Skeletal muscle satellite cell (primary cell): ENCODE measurements at regions not wholly inside any gene's neighbourhood (a gene's known extent, or its start where the extent isn't known, plus 50 kb on each side); places are given as distances from the start of the nearest gene placed in this dataset.

Experiments used
- H3K27me3 ChIP-seq: 2 replicates; pipeline ENCODE4 v1.7.0; 2013; ENCODE audit warnings: low read length; ENCODE audit not compliant: control insufficient read depth, insufficient read depth
- H3K36me3 ChIP-seq: 2 replicates; pipeline ENCODE4 v1.7.0; 2013; ENCODE audit warnings: mild to moderate bottlenecking, control low read depth, low read length; ENCODE audit not compliant: insufficient read depth
- H3K4me1 ChIP-seq: 2 replicates; pipeline ENCODE4 v1.7.0; 2013; ENCODE audit warnings: low read length; ENCODE audit not compliant: control insufficient read depth, insufficient read depth
- H3K4me2 ChIP-seq: 2 replicates; pipeline ENCODE4 v1.7.0; 2013; ENCODE audit warnings: mild to moderate bottlenecking, low read length
- H3K4me3 ChIP-seq: 2 replicates; pipeline ENCODE4 v1.7.0; 2013; ENCODE audit warnings: low read length
- H3K9ac ChIP-seq: 2 replicates; pipeline ENCODE4 v1.7.0; 2013; ENCODE audit warnings: mild to moderate bottlenecking, low read depth, low read length, moderate library complexity
- H3K9me3 ChIP-seq: replicated peaks from 2 replicates; pipeline ENCODE4 v1.7.0; 2013; ENCODE audit warnings: mild to moderate bottlenecking, control low read depth, low read length

- H3K36me3 ChIP-seq = no peaks in the 10 kb centered on the region
Measured at GRCh38 chr6:119985952-119986736, 636.6 kb upstream of the MAN1A1 start.

GRCh38 chr6:119980802-119981201 lies 631.2 kb upstream of the MAN1A1 start:
- Histone ChIP-seq H3K4me2 (no peak overlapping the region), H3K9ac (no peak overlapping the region), H3K4me1 (peaks cover 5% of the 10 kb centered on the region), H3K4me3 (no peak overlapping the region), H3K36me3 (no peaks in the 10 kb centered on the region), H3K27me3 (no peaks in the 10 kb centered on the region), H3K9me3 (no peaks in the 10 kb centered on the region)

More at GRCh38 chr6:119985952-119986736, 636.6 kb upstream of the MAN1A1 start:
- Histone ChIP-seq H3K4me3 (no peak overlapping the region), H3K9ac (no peak overlapping the region), H3K4me2 (no peak overlapping the region), H3K9me3 (no peaks in the 10 kb centered on the region), H3K27me3 (no peaks in the 10 kb centered on the region), H3K4me1 (peaks cover 5% of the 10 kb centered on the region)

DNA sequence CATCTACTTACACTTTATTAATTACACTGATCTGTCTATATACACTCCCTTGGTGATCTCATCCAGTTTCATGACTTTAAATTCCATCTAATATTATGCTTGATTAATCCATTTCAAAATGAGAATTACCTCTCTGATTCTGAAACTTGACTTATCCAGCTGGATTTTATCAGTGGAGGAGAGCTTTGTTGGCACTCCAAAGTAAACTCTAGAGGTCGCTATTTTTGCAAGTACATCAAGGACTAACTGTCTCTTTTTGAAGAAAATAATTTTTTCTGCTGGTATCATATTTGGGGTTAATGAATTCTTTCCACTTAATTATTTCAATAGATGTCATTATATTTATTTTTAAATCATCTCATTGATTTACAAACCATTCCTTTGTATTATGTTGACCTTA lies 630.3 kb upstream of the MAN1A1 start:
- Histone ChIP-seq H3K9me3 (no peaks in the 10 kb centered on the region), H3K36me3 (no peaks in the 10 kb centered on the region), H3K4me2 (no peak overlapping the region), H3K4me3 (no peak overlapping the region), H3K27me3 (no peaks in the 10 kb centered on the region), H3K9ac (no peak overlapping the region), H3K4me1 (no peaks in the 10 kb centered on the region)

DNA sequence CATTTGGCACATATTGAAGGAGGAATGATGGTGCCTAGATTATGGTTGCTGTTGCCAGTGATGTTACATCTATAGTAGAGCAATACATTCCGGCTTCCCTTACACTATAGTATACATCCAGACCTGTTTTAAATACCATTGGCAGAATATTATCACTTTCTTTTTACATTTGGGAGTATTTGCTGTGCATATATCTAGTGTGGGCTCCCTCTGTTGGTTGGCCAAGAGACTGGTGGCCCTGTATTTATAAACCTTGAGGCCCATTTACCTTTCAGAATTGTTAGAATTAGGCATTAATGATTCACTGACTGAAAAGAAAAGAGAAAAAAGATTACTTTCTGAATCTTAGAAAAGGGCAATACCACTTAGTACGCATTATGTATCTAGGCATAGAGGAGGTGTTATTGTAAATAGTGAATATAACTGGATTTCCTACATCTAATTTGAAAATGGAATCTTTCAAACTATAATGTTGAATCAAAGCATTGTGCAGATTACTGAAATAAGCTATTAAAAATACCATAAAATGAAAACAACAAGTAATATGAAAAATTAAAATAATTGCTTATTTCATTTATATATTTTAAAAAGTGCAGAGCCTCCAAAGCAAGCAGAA lies 628.8 kb upstream of the MAN1A1 start:
- Histone ChIP-seq H3K9ac (no peak overlapping the region), H3K4me3 (no peak overlapping the region), H3K36me3 (no peaks in the 10 kb centered on the region), H3K4me1 (no peaks in the 10 kb centered on the region), H3K9me3 (no peaks in the 10 kb centered on the region), H3K27me3 (no peaks in the 10 kb centered on the region), H3K4me2 (no peak overlapping the region)

DNA sequence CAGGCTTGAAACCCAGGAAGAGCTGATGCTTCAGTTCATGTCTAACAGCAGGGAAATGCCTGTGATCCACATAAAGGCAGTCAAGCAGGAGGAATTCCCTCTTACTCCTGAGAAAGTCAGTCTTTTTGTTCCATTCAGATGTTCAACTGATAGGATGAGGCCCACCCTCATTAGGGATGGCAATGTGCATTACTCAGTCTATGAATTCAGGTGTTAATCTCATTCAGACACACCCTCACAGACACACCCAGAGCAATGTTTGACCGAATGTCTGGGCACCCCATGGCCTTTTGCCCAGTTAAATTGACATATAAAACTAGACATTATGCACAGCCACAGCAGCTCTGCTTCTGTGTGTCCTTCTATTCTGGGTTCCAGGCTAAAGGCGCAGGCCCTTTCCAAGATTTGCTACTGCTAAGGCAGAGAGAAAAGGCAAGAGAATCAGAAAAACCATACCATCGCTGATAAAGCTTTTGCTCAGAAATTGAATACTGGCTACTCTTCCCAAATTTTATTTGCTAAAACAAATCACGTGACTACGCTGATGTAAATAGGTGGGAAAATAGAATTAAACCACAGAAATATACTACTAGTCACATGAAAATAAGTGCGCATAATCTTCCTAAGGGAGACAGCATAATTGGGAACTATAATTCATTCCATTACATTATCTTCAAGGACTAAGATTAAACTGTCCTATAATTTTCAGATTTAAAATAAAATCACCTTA lies 625.0 kb upstream of the MAN1A1 start:
- no peak overlapping the region for H3K4me3 ChIP-seq
- H3K9me3 ChIP-seq = no peaks in the 10 kb centered on the region
- no peaks in the 10 kb centered on the region for H3K27me3 ChIP-seq
- no peaks in the 10 kb centered on the region for H3K36me3 ChIP-seq
- no peak overlapping the region for H3K9ac ChIP-seq
- H3K4me2 ChIP-seq = no peak overlapping the region
- H3K4me1 ChIP-seq = no peaks in the 10 kb centered on the region

DNA sequence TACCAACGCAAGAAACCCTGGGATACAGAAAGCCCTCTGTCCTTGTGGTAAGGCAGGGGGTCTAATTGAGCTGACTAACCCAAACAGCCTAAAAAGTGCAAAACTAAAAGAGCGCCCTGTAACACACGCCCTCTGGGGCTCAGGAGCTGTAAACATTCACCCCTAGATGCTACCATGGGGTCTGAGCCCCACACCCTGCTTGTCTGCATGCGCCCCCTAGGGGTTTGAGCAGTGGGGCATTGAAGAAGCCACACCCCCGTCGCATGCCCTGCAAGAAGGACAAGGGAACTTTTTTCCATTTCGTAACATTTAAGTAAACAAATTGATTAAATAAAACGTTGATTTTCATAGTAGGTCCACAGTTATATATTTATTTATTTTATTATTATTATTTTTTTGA lies 616.9 kb upstream of the MAN1A1 start:
- Histone ChIP-seq H3K4me2 (no peak overlapping the region), H3K9me3 (no peaks in the 10 kb centered on the region), H3K27me3 (no peaks in the 10 kb centered on the region), H3K36me3 (no peaks in the 10 kb centered on the region), H3K4me3 (no peak overlapping the region), H3K9ac (no peak overlapping the region), H3K4me1 (no peaks in the 10 kb centered on the region)

- Histone ChIP-seq H3K27me3 (no peaks in the 10 kb centered on the region), H3K4me2 (no peak overlapping the region), H3K36me3 (no peaks in the 10 kb centered on the region), H3K4me1 (no peaks in the 10 kb centered on the region), H3K4me3 (no peak overlapping the region), H3K9me3 (no peaks in the 10 kb centered on the region), H3K9ac (no peak overlapping the region)
Measured at GRCh38 chr6:119965900-119966299, 616.3 kb upstream of the MAN1A1 start.

GRCh38 chr6:119965008-119965407 lies 615.4 kb upstream of the MAN1A1 start:
- Histone ChIP-seq H3K4me2 (no peak overlapping the region), H3K9ac (no peak overlapping the region)

GRCh38 chr6:119962505-119962904 lies 612.9 kb upstream of the MAN1A1 start:
- no peaks in the 10 kb centered on the region for H3K36me3 ChIP-seq
- no peak overlapping the region for H3K4me3 ChIP-seq
- no peaks in the 10 kb centered on the region for H3K4me1 ChIP-seq
- no peak overlapping the region for H3K9ac ChIP-seq
- no peak overlapping the region for H3K4me2 ChIP-seq
- no peaks in the 10 kb centered on the region for H3K9me3 ChIP-seq
- no peaks in the 10 kb centered on the region for H3K27me3 ChIP-seq

More at GRCh38 chr6:119965008-119965407, 615.4 kb upstream of the MAN1A1 start:
- no peaks in the 10 kb centered on the region for H3K4me1 ChIP-seq
- no peaks in the 10 kb centered on the region for H3K9me3 ChIP-seq
- no peaks in the 10 kb centered on the region for H3K27me3 ChIP-seq
- H3K36me3 ChIP-seq = no peaks in the 10 kb centered on the region
- H3K4me3 ChIP-seq = no peak overlapping the region

DNA sequence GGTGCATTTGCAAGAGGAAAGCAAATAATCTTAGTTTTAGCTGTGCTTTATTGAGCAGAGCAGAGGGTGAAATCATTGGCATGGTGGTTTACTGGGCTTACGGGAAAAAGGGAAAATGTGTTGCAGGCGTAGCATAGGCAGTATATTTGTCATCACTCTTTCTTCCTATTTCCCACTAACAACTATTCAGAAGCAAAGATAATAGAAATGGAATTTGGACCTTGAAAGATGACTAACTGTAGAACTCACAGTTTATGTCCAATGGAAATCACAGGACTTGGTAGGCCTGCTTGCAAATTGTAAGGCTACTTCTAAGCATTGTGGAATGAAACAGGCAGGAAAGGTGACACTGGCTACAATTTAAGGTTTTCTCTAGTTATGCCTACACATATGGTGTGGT lies 611.9 kb upstream of the MAN1A1 start:
- Histone ChIP-seq H3K36me3 (no peaks in the 10 kb centered on the region), H3K9me3 (no peaks in the 10 kb centered on the region), H3K4me1 (no peaks in the 10 kb centered on the region), H3K4me2 (no peak overlapping the region), H3K4me3 (no peak overlapping the region), H3K27me3 (no peaks in the 10 kb centered on the region), H3K9ac (no peak overlapping the region)

DNA sequence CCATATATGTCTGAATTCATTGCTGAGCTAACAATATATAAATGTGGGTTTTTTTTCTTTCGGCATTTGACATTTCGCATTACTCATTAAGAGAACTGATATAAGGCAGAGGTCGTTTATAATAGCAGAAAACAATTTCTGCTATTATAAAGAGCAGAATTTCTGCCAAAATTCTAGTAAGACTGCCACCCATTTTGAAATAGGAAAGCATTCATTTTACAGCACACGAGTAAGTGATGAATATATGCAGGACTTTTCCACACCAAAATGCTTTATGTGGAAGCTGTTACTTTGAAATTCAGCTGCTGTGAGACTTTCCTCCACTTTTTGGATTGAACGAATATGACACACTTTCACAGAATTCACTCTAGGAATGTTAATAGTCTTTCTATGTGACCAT lies 610.9 kb upstream of the MAN1A1 start:
- Histone ChIP-seq H3K4me1 (no peaks in the 10 kb centered on the region), H3K9me3 (no peaks in the 10 kb centered on the region), H3K27me3 (no peaks in the 10 kb centered on the region), H3K9ac (no peak overlapping the region), H3K4me2 (no peak overlapping the region), H3K36me3 (no peaks in the 10 kb centered on the region), H3K4me3 (no peak overlapping the region)
